Right lung (tissue), 2 donors: ENCODE measurements at regions not wholly inside any gene's neighbourhood (a gene's known extent, or its start where the extent isn't known, plus 50 kb on each side); places are given as distances from the start of the nearest gene placed in this dataset.

Source experiments
- DNase-seq, 2 donors: peaks; one replicate each; pipeline ENCODE4 v3.0.0-alpha.2; 2013

DNA sequence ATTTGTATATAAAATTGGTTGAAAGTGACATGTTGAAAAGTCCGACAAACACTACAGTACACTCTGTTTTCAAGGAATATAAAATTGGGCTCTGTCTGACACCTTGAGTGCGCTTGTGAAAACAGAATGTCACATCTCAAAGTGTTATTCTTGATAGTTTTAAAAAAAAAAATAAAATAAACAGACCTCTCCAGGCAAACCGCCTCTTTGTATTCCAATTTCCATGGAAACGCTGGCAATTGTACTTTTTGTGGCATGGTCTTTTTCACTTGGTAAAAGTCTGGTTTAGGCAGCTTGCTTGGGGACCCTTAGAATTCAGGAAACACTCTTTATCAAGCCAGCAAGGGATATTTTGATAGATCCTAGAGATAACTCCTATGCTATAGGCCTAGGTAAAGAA is 302.5 kb downstream of the RAB28 start:
- no peak for DNase-seq

DNA sequence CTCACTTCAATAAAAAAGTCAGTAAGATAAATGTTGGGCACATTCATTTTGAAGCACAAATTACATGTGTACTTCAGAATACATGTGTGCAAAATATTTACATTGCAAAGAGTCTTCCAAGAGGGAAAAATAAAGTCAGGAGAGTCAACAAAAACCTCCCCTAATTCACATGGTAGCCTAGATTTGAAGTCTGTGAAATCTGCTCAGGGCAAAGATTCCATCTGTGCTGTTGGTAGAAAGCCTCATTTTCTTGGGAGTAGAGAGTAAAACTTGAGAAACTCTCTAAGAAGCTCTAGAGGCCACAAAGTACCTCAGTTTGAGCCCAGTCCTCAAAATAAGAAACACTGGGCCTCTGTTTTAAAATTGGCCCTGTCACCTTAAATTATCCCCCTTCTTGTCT is 303.4 kb downstream of the RAB28 start:
- no peak for DNase-seq

DNA sequence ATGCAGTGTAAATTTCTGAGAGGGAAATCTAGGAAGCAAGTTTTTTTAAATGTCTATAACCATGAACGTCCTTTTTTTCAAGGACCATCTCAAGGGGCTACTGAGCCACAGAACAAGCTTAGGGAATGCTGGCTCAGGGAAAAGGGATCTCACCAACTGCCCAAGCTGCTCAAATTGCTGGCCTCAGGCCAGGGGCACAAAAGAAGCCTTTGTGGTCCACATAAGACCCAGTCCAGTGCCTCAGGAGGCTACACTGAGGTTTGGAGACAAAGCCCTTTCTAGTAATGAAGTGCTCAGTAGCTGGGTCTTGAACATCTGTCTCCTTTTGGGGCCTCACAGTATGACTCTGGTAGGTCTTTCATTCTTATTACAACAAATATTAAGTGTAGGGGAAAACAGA is 305.5 kb downstream of the RAB28 start:
- no peak for DNase-seq

DNA sequence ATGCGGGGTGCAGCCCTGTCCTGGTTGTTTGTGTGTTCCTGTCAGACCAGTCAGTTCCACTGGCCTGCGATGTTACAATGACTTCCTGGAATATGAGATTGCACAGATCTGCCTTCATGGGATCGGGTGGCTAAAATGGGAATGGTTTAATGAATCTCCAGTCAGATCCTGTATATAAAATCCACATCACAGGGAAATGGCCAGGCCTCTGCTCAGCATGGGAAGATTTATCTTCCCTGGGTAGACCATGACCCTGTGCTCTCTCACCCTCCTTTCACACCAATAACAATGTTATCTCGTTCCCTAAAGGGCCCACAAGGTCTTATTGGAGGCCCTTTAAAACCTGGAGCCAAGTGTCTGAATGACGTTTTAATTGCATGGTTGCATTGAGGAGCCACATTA is 307.4 kb downstream of the RAB28 start:
- DNase-seq: no peak

DNA sequence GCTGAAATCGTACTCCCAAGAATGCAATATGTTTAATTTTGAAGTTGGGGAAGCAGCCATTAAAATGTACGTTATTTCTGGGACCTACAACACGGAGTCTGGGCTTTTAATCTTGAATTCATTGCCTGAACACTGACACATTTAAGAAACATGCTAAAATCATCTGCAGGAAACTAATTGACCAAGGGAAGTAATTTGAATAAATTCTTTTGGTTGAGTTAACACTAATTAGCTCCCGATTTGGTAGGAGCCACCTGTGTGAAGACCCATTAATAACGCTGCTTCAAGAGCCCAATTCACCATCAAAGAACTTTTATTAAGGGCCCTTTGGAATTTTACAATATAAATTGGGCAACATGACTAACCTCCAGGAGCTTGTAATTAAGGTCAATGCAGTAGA is 309.2 kb downstream of the RAB28 start:
- no peak for DNase-seq

DNA sequence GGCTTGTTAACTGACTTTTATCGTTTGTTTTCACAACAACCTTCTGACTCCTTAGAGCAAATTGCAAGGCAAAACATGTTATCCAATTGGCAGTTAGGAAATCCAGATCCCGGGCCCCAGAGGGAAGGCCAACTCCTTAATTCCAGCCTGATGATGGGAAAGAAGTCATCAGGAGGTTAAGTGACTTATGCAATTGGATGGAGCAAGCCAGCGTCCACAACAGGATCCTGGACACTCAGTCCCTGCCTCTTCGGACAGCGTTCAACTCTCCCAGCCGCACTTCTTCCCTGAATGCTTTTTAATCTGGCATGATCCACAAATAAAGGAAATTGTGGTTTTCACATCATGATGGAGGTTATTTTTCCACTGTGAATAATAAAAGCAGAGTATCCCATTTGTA is 310.1 kb downstream of the RAB28 start:
- DNase-seq: no peak

DNA sequence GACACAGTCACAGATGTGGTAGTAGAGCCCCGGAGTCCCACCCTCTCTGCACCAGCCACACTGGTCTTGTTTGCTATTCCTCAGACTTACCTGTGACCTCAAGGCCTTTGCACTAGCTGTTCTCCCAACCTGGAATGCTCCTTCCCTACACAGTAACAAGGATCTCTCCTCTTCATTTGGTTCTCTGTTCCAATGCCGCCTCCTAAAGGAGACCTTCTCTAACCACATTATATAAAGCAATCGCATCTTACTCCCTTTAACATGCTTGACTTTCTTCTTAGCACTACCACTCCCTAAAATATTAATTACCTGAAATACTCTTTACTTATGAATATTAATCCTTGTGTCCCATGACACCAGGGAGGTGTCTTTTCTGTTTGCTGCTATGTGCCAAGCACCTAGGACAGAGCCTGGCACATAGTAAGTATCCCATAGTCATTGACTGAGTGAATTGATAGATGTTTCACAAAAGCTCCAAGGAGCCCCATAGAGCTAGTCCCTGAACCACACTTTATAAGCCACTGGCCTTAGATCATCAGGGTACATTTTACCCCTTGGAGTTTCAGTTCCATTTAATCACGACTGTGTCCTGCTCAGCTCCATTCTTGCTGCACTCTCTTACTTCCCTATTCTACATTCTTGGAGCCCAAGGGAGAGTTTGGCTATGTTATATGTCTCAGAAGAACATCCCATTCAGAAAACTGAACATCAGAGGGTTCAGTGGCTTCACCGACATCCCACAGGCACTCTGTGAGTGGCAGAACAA is 312.7 kb downstream of the RAB28 start:
- no peak for DNase-seq

DNA sequence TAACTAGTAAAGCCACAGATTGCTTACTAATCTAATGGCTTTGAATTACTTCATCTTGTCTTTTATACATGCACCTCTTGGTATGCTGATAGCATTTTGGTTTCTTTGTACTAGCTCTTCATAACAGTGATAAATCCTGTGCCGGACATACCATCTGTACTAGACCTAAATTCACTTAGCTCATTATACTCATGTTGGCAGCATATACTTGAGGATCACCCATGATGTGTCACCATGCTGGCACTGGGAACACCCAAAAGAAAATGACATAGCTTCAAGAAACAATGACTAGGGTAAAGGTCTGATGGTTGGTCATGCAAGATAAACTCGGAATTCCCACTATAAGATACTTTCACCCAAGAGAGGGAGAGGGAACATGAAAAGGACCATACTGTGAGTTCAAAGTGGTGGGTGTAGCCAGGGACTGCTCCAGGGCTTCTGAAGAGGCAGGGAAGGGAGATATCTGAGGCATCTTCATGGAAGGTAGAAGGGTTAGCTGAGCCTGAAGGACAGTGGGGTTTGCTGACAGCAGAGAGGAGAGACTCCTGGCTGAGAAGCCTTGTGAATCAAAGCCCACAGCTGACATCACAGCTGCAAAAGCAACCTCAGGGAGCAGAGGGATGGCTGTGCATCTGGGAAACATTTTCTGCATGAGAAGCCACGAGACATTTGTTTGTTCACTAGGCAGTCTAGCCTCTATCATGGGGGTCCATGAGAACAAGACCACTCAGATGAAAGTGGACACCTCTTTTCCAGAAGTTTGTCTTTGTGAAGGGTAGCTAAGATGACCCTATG is 314.2 kb downstream of the RAB28 start:
- no peak for DNase-seq

DNA sequence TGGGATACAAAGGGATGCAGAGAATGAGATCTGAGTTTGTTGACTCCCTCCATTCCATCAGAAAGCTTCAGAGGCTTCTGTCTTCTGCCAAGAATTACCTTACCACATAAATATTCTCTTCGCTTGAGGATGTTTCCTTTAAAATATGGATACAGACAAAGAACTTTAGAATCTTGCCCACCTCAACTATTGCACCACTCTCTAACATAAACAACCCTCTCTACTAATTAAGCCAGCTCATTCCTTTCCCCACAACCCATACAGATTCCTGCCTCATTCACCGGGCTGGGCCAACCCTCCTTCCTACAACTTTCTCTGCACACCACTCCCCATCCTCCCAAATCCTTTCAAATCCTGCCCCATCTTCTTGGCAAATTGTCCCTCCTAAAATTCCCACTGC is 315.8 kb downstream of the RAB28 start:
- DNase-seq: no peak

DNA sequence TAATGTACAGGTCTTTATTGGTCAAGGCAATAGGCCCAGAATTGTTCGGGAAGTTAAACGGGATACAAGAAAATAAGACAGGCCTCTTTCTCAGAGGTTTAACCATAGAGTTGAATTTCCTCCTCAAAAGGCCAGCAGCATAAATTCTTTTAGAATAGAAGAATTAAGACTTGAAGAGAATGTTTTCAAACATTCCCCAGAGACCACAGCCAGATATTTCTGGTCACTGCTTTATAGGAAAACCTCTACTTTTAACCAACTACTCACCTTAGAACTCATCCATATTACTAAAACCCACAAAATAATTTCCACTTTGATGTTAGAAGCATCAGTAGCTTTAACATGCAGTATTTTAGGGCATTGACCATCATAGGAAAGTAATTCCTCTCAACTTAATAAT is 317.9 kb downstream of the RAB28 start:
- DNase-seq: no peak

DNA sequence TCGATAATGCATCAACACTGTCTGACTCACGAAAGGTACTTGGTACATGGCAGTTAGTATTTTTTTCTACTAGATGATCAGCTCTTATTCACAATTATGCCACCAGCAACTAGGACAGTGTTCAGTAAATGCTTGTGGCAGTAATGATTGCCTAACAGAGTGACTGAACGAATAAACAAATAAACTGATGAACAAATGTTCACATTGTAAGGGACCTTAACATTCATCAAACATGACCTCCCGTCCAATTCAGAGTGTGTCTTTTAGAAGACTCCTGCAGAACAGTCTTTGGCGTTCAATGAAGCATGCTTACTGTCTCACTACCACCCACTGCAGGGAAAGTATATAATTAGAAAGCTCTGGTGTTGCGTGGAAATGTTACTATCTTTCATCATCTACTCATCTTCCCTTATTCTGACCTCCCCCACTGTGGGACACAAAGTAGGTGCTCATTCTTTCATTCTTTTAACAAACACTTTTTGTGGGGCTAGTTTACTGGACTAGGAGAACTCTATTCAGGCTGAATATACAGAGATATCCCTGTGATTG is 319.3 kb downstream of the RAB28 start:
- no peak for DNase-seq

DNA sequence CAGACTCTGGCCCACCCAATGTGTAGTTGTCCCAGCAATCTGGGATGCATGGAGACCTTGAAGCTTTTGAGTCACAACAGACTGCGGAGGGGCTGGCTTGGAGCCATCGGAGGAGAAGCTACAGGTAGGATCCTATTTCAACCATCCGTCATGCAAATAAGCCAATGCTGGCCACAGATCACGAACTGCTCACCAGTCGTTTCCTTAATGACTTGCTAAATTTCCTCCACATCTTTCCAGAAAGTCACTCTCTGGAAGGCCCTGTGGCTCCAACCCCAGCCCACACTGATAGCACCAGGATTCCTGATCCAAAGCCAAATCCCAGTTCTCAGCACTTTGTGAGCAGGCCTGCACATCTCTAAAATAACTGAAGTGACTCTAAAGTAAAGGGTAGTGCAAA is 321.3 kb downstream of the RAB28 start:
- no peak for DNase-seq

DNA sequence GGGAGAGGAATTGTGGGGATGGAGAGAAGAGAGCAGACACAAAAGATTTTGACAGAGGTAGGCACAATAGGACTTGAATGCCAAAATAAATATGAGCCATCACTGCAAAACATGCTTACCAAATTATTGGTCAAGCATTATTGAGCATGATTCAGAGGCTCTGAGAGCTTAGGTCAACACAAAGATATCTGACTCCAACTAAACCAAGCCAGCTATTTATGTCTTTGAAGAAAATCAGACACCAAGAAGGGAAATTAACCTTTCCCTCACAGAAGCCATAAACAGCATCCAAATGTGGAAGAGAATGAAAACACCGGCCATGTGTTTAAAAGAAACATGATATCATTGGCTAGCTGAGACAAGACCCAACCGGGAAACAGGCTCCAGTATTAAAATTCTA is 323.2 kb downstream of the RAB28 start:
- no peak for DNase-seq

DNA sequence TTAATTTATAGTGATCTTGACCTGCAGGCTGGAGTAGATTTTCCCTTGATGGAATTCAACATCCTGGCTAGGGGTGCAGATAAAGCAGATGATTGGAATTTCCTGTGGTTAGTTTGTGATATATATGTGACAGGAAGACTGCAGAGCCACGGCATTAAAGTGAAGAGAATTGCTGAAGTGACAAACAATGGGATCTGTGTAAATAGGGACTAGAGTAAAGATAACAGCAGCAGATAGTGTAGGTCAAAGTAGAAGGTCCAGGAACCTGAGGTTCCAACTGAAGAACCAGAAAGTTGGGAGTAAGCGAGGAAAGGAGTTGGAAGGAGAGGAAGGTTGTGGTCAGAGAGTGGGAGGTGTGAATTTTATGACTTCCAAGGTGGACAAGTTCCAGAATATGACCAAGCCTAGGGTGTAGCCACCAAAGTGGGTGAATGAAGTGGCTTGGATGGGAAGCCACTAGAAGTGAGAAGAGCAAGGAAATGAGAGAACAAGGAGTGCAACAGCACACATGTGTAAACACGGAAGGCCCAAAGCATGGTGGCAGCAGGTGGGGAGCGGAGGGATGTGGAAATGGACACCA is 325.0 kb downstream of the RAB28 start:
- DNase-seq: no peak

DNA sequence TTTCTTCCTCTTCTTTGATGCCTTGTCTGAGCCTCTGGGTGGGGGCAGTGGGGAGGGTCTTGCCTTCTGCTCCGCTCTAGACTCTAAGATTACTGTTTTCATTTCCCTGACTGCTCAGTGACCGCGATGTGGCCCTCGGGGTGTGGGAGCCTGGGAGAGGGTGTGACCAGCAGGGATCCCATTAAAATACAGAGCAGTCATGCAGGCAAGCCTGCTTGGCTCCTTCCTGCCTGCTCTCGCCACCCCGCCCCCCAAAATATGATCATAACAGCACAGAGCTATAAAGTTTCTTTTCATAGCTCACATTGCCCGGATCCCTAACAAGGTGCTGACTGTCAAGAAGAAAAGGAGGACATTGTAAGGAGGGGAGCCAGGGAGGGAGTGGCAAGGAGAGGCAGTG is 332.9 kb downstream of the RAB28 start:
- DNase-seq: no peak

DNA sequence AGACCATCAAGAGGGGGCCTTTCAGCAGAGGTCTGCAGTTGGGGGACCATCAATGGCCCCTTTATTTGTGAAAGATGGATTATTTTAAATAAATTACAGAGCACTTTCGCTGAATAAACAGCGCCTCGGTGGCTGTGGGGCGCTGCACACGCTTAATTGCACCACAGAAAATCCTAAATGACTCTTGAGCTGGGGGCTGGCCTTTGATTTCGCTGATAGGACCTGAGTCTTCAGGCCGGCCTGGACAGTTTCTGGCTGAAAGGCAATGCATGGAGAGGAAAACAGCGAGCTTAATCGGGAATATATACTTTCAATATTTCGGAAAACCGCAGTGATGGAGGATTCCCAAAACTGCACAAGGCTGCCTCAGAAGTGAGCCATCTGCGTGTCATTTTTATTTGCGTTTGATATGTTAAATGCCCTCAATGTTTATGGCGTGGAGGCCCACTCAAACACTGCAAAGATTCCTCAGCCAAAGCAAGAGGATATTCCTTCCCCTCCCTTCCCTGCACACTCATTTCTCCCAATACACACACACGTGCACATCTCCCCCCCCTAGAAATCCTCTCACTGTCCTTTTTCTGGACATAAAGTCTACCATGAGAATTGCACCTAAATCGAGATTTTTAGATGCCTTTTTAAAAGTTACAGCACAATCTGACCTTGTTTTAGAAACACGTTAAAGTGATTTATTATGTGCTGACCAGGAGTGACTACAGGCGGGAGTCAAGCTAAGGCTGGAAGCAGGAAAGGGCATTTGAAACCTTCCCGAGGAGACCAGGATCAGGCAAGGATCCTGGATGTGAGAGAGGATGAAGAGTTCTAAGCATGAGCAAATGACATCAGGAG is 340.7 kb downstream of the RAB28 start:
- DNase-seq: peak; percentile 14 to 16

DNA sequence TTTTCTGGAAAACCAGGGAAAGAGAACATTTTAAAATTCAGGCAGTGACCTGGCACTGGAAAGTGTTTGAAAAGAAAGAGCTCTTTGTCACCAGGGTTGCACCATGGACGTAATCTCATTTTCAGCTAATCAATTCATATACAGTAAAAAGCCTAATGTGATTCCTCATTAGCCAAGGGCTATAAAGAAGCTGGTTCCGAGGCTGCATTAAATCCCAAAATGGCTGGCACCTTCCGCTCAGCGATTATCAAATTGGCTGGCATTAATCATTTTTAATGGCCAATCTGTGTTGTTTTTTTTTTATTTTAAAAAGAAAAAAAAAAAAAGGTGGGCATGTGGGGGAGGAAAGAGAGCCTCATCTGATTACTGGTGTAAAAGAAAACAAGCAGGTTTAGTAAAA is 341.4 kb downstream of the RAB28 start:
- no peak for DNase-seq

DNA sequence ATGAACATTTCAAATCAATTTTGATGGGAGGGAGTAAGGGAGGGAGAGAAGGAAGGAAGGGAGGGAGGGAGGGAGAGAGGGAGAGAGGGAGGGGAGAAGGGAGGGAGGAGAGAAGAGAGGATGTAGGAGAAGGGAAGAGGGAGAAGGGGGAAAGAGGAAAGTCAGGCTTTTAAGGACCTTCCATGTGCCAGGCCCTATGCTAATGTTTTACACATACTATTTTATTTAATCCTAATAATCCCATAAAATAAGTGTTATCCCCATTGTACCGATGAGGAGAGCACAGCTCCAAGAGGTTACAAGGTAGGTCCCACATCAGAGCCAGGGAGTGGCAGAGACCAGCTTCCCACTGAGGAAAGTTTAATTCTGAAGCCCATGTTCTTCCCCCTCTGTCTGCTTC is 341.9 kb downstream of the RAB28 start:
- DNase-seq: no peak

DNA sequence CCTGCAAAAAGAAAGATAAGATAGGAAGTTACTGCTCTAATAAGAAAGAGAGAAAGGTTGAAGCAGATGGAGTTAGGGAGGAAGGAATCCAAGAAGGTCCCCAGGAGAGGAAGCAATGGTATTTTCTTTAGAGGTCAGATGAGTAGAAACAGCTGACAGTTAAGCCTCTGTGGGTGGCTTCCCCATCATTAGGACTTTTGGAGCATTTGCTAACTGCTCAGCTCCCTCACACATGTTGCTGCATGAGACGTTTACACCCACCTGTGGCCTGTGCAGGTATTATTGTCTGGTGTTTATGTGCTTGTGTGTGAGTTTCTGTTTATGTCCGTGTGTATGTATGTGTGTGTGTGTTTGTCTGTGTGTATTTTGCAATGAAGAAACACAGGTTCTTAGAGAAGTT is 346.8 kb downstream of the RAB28 start:
- DNase-seq: no peak

DNA sequence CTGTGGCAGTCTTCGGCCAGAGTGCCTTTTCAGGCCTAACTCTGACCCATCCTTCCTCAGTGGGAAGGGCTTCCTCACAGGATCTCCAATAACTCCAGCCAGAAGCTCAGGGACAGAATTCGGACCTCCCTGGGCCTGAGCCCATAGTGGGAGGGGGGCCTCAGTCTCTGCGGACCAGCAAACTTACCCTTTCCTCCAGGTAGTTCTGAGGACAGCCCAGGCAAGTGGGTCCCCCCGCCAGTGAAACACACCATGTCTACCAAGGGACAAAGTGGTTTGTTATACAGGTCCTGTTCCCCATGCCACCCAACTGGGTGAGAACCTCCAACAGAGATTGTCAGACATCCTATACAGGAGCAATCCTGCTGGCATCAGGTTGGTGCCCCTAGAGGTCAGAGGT is 350.4 kb downstream of the RAB28 start:
- DNase-seq: no peak

DNA sequence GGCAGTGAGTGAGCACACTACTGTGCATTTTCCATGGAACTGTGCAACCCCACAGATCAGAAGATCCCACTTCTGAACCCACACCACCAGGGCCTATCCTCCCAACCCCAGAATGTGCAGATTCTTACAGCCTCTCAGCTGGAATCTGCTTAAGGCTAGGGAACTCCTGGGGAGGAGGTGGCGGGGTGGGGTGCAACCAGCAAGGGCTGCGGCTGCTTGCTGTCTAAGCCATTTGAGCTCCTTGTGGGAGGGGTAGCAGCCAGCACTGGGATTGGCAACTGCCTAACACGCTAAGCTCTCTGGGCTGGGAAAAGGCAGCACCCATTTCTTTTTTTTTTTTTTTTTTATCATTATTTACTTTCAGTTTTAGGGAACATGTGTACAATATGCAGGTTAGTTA is 353.3 kb downstream of the RAB28 start:
- DNase-seq: no peak

DNA sequence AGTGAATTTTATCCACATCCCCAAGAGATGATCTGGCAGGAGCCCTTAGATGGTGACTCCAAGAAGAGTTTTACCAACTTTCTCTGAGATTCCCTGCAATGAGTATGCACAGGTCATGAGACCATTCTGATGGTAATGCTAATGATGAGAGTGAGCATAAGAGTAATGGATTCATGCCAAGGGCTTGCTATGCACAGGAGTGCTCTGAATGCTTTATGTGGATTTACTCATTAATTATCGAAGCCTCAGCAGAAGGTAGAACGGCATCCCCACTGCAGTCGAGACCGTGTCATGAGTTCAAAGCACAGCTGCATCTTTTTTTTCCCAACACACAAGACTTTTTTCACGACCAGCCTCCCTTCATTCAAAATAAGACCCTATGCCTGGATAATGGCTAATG is 355.0 kb downstream of the RAB28 start:
- DNase-seq: no peak
